HepG2 (cell line): ENCODE measurements at regions not wholly inside any gene's neighbourhood (a gene's known extent, or its start where the extent isn't known, plus 50 kb on each side); places are given as distances from the start of the nearest gene placed in this dataset.

Source experiments
- ATAC-seq: fragments of 200-7000 bp; cut with Tn5 transposase; 3 replicates; pipeline ENCODE4 v1.9.1; 2020; ENCODE audit warnings: mild to moderate bottlenecking, moderate library complexity
- BruUV-seq: library from RNA; stranded (reverse); fragments of 400-500 nt; replicated peaks from 2 replicates; lab custom pipeline; 2021; lab: Mats Ljungman, UMichigan
- CTCF ChIA-PET: fragments of 300-600 bp; formaldehyde crosslinking; extraction: SDS; loops from one replicate; lab custom pipeline; 2021; ENCODE audit warnings: low total read pairs, inconsistent platforms, low intra/inter-chr PET ratio; lab: Yijun Ruan, JAX
- POLR2A ChIA-PET: fragments of 350-600 bp; sonication (Branson Sonifier 250); formaldehyde crosslinking; loops from one replicate; lab custom pipeline; 2020; ENCODE audit warnings: antibody characterized with exemption, inconsistent platforms; lab: Yijun Ruan, JAX
- DNase-seq: peaks from one replicate; pipeline ENCODE4 v3.0.0-alpha.2; 2015; ENCODE audit warnings: low spot score
- FAIRE-seq: peaks from 3 replicates; lab custom pipeline; 2011; peaks lifted over from hg19 to GRCh38; lab: Jason Lieb, UNC
- H2AFZ ChIP-seq: one replicate; pipeline ENCODE4 v1.6.1; 2011; ENCODE audit warnings: low read length, inconsistent platforms
- H3K27ac ChIP-seq: fragments of 300-600 bp; 3 replicates; pipeline ENCODE4 v1.8.0; 2011; ENCODE audit warnings: mixed run types, mild to moderate bottlenecking, mixed read lengths, low read length, inconsistent platforms; ENCODE audit not compliant: insufficient read depth; ENCODE audit errors: extremely low read length
- H3K27me3 ChIP-seq, 2 experiments: fragments of 200-600 bp in 1 of 2; 2 replicates in 1 of 2; 3 replicates in 1 of 2; pipeline versions ENCODE4 v1.6.0 to v1.8.0; 2011; ENCODE audit warnings: low read length in 2 of 2, mild to moderate bottlenecking in 2 of 2, moderate library complexity in 2 of 2, inconsistent platforms in 1 of 2; ENCODE audit not compliant: insufficient read depth in 2 of 2, control insufficient read depth in 1 of 2
- H3K36me3 ChIP-seq, 2 experiments: fragments of 200-600 bp in 1 of 2; replicated peaks in 1 of 2; 2 replicates in 1 of 2; 3 replicates in 1 of 2; pipeline versions ENCODE4 v1.5.1 to v1.8.0; 2011; ENCODE audit warnings: low read length in 2 of 2, inconsistent platforms in 1 of 2; ENCODE audit not compliant: insufficient read depth in 2 of 2, control insufficient read depth in 1 of 2
- H3K4me1 ChIP-seq: 2 replicates; pipeline ENCODE4 v1.5.1; 2012; ENCODE audit warnings: low read length, inconsistent platforms; ENCODE audit not compliant: insufficient read depth
- H3K4me2 ChIP-seq: 2 replicates; pipeline ENCODE4 v1.6.0; 2011; ENCODE audit warnings: low read depth, low read length, inconsistent platforms
- H3K4me3 ChIP-seq, 3 experiments: fragments of 200-600 bp in 1 of 3; sonication (generic), shearing (Covaris generic) in 1 of 3; replicated peaks in 1 of 3; 2 replicates each; pipeline ENCODE4 v1.5.1; 2011 to 2016; ENCODE audit warnings: low read length in 3 of 3, inconsistent platforms in 2 of 3, low read depth in 2 of 3, mild to moderate bottlenecking in 2 of 3, control low read depth in 1 of 3, mixed read lengths in 1 of 3; ENCODE audit not compliant: insufficient read depth in 1 of 3
- H3K79me2 ChIP-seq: one replicate; pipeline ENCODE4 v1.6.1; 2011; ENCODE audit warnings: low read length, inconsistent platforms; ENCODE audit not compliant: insufficient read depth
- H3K9ac ChIP-seq: 2 replicates; pipeline ENCODE4 v1.6.0; 2011; ENCODE audit warnings: mild to moderate bottlenecking, low read depth, low read length, inconsistent platforms; ENCODE audit not compliant: insufficient read depth
- H3K9me3 ChIP-seq: 2 replicates; pipeline ENCODE4 v1.5.1; 2012; ENCODE audit warnings: mild to moderate bottlenecking, low read length
- H4K20me1 ChIP-seq: 2 replicates; pipeline ENCODE4 v1.6.0; 2011; ENCODE audit warnings: inconsistent platforms, mild to moderate bottlenecking, low read length, moderate library complexity; ENCODE audit not compliant: insufficient read depth
- CENPX ChIP-seq: sonication (generic); formaldehyde crosslinking; IDR thresholded peaks from 2 replicates; pipeline ENCODE4 v1.9.0; 2021; ENCODE audit warnings: mild to moderate bottlenecking, missing genetic modification reagents, moderate library complexity
- GZF1 ChIP-seq: sonication (generic); formaldehyde crosslinking; IDR thresholded peaks from 2 replicates; pipeline ENCODE4 v1.5.1; 2020; ENCODE audit warnings: mild to moderate bottlenecking, missing genetic modification reagents
- NR1H2 ChIP-seq: sonication (generic); formaldehyde crosslinking; IDR thresholded peaks from 2 replicates; pipeline ENCODE4 v1.8.1; 2022; ENCODE audit warnings: low read depth, missing genetic modification reagents, borderline replicate concordance
- SALL1 ChIP-seq: sonication (generic); formaldehyde crosslinking; IDR thresholded peaks from 2 replicates; pipeline ENCODE4 v1.8.0; 2022; ENCODE audit warnings: mild to moderate bottlenecking, missing genetic modification reagents
- SP4 ChIP-seq: sonication (generic); formaldehyde crosslinking; IDR thresholded peaks from 2 replicates; pipeline ENCODE4 v1.8.1; 2023; ENCODE audit warnings: mild to moderate bottlenecking, missing genetic modification reagents
- WGBS: methylation state at CpG from one replicate; pipeline ENCODE4 v1.1.6; 2017; ENCODE audit warnings: low lambda C conversion rate; 5-methylcytosine and 5-hydroxymethylcytosine counted together
- in situ Hi-C: cut with HindIII; loops from 2 replicates; pipeline ENCODE4 v1.10.0; 2017; ENCODE audit warnings: low pct_unique_long_range_greater_than_20kb; ENCODE audit not compliant: extremely low pct_ligation_motif_present
- intact Hi-C: fragments of 100-400 bp; cut with micrococcal nuclease; formaldehyde crosslinking; loops from one replicate; pipeline ENCODE4 v1.10.0; 2022; ENCODE audit not compliant: unreplicated experiment
- TF ChIP-seq, protein P1 (sequence below): sonication (generic); formaldehyde crosslinking; IDR thresholded peaks from 2 replicates; pipeline ENCODE4 v1.4.0; 2020; ENCODE audit warnings: missing genetic modification reagents
- TF ChIP-seq, protein P2 (sequence below): sonication (generic); formaldehyde crosslinking; IDR thresholded peaks from 2 replicates; pipeline ENCODE4 v1.4.0; 2020; ENCODE audit warnings: missing genetic modification reagents

DNA sequence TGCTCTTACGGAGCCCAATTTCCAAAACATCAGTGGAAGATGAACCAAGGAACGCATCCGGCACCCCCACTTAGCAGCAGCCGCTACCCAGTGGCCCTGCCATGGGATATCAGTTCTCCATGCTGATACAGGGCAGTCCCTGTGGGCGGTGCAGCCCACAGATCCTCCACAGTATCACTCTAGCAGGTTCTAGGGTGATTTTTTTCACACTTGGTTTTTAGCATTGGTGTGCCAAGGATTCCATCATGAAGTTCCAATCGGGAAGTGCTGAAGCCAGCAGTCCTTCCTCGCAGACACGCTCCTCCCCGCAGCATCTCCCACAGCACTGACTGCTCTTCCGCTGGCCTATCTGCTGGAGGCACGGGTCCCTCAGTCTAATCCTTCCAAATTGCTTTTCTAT is 261.9 kb downstream of the SYK start (continued):
- no peak for TF ChIP-seq CENPX (CRISPR knock-in tag)
- TF ChIP-seq, all 625 proteins: peak for 0

DNA sequence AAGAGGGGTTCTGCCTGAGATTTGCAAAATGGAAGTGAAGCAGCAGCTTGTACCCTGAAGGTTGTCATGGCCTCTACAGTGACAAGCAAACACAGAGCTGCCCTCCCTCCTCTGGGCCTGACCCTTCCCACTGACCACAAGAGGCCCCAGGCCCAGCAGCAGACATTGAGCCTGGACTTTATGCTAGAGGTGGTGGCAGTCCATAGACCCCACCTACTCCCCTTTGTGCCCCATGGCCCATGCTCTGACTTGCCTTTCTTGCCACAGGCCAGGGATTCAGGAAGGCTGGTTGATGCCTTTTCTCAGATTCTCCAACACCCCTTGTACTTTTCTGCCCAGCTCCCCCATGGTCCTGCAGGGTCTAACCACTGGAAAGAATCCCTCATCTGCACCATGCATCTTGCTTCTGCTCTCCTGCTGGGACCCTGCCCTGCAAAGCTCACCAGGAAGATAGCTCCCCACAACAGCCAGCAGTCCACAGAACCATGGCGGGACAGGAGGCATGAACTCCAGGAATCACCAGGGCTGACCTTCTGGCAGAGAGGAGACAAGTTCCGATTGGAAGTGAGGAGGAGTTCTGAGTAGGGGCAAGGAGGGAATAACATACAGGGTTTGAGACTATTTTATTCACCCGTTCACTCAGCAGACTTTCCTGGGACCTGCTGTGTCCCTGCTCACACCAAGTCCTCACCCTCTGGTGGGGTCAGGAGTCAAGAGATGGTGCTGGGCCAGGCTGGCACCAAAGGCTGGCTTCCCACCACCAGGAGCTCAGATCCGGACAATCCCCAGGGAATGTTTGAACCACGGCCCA is 263.8 kb downstream of the SYK start:
- FAIRE-seq, result no peak
- H3K4me3 ChIP-seq, result no peak overlapping the region
- peaks cover 47% of the 10 kb centered on the region for H3K4me1 ChIP-seq
- H3K27ac ChIP-seq, result no peak overlapping the region
- in situ Hi-C loops, result no loop called here
- no TSS peak for BruUV-seq
- intact Hi-C loops, result loop anchor here (10.0 kb wide), 1 partner anchor 129 kb away; no protein-coding TSS in a partner anchor
- peak; percentile 26 for DNase-seq
- H2AFZ ChIP-seq, result no peak overlapping the region
- no peaks in the 10 kb centered on the region for H3K79me2 ChIP-seq
- H4K20me1 ChIP-seq, result no peaks in the 10 kb centered on the region
- H3K4me2 ChIP-seq, result no peak overlapping the region
- no peaks in the 10 kb centered on the region for H3K9me3 ChIP-seq
- no peaks in the 10 kb centered on the region for H3K27me3 ChIP-seq
- H3K9ac ChIP-seq, result no peak overlapping the region
- no peaks in the 10 kb centered on the region for H3K36me3 ChIP-seq
- 100% methylated on average over 3 of the region's 5 CpGs for WGBS
- ChIA-PET CTCF (no interaction called here), POLR2A (no interaction called here)
- peak; percentile 40 for ATAC-seq
- TF ChIP-seq NR1H2 (CRISPR knock-in tag), result no peak
- TF ChIP-seq, protein P1, sequence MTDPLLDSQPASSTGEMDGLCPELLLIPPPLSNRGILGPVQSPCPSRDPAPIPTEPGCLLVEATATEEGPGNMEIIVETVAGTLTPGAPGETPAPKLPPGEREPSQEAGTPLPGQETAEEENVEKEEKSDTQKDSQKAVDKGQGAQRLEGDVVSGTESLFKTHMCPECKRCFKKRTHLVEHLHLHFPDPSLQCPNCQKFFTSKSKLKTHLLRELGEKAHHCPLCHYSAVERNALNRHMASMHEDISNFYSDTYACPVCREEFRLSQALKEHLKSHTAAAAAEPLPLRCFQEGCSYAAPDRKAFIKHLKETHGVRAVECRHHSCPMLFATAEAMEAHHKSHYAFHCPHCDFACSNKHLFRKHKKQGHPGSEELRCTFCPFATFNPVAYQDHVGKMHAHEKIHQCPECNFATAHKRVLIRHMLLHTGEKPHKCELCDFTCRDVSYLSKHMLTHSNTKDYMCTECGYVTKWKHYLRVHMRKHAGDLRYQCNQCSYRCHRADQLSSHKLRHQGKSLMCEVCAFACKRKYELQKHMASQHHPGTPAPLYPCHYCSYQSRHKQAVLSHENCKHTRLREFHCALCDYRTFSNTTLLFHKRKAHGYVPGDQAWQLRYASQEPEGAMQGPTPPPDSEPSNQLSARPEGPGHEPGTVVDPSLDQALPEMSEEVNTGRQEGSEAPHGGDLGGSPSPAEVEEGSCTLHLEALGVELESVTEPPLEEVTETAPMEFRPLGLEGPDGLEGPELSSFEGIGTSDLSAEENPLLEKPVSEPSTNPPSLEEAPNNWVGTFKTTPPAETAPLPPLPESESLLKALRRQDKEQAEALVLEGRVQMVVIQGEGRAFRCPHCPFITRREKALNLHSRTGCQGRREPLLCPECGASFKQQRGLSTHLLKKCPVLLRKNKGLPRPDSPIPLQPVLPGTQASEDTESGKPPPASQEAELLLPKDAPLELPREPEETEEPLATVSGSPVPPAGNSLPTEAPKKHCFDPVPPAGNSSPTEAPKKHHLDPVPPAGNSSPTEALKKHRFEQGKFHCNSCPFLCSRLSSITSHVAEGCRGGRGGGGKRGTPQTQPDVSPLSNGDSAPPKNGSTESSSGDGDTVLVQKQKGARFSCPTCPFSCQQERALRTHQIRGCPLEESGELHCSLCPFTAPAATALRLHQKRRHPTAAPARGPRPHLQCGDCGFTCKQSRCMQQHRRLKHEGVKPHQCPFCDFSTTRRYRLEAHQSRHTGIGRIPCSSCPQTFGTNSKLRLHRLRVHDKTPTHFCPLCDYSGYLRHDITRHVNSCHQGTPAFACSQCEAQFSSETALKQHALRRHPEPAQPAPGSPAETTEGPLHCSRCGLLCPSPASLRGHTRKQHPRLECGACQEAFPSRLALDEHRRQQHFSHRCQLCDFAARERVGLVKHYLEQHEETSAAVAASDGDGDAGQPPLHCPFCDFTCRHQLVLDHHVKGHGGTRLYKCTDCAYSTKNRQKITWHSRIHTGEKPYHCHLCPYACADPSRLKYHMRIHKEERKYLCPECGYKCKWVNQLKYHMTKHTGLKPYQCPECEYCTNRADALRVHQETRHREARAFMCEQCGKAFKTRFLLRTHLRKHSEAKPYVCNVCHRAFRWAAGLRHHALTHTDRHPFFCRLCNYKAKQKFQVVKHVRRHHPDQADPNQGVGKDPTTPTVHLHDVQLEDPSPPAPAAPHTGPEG (CRISPR knock-in tag), result no peak
- TF ChIP-seq SP4 (CRISPR knock-in tag), result 0 out of 2 replicates have a peak, but pooled peaks have one; percentile 16
- TF ChIP-seq SALL1 (CRISPR knock-in tag), result peak; percentile 34; the same call in 1 of the 2 replicates
- TF ChIP-seq, protein P2, sequence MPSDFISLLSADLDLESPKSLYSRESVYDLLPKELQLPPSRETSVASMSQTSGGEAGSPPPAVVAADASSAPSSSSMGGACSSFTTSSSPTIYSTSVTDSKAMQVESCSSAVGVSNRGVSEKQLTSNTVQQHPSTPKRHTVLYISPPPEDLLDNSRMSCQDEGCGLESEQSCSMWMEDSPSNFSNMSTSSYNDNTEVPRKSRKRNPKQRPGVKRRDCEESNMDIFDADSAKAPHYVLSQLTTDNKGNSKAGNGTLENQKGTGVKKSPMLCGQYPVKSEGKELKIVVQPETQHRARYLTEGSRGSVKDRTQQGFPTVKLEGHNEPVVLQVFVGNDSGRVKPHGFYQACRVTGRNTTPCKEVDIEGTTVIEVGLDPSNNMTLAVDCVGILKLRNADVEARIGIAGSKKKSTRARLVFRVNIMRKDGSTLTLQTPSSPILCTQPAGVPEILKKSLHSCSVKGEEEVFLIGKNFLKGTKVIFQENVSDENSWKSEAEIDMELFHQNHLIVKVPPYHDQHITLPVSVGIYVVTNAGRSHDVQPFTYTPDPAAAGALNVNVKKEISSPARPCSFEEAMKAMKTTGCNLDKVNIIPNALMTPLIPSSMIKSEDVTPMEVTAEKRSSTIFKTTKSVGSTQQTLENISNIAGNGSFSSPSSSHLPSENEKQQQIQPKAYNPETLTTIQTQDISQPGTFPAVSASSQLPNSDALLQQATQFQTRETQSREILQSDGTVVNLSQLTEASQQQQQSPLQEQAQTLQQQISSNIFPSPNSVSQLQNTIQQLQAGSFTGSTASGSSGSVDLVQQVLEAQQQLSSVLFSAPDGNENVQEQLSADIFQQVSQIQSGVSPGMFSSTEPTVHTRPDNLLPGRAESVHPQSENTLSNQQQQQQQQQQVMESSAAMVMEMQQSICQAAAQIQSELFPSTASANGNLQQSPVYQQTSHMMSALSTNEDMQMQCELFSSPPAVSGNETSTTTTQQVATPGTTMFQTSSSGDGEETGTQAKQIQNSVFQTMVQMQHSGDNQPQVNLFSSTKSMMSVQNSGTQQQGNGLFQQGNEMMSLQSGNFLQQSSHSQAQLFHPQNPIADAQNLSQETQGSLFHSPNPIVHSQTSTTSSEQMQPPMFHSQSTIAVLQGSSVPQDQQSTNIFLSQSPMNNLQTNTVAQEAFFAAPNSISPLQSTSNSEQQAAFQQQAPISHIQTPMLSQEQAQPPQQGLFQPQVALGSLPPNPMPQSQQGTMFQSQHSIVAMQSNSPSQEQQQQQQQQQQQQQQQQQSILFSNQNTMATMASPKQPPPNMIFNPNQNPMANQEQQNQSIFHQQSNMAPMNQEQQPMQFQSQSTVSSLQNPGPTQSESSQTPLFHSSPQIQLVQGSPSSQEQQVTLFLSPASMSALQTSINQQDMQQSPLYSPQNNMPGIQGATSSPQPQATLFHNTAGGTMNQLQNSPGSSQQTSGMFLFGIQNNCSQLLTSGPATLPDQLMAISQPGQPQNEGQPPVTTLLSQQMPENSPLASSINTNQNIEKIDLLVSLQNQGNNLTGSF, result no peak
- no peak for TF ChIP-seq GZF1 (CRISPR knock-in tag)
